Suprapubic skin (tissue), 3 donors: ENCODE measurements at regions not wholly inside any gene's neighbourhood (a gene's known extent, or its start where the extent isn't known, plus 50 kb on each side); places are given as distances from the start of the nearest gene placed in this dataset.

Experiments used
- CTCF ChIP-seq, 2 donors: fragments of 200-600 bp in 1 of 2; fragments of 450-650 bp in 1 of 2; sonication (generic) in 1 of 2; IDR thresholded peaks; one replicate each; pipeline ENCODE4 v1.5.1; 2016 to 2019; ENCODE audit warnings: antibody characterized with exemption in 2 of 2, mild to moderate bottlenecking in 1 of 2, moderate library complexity in 1 of 2
- EP300 ChIP-seq: sonication (generic); formaldehyde crosslinking; IDR thresholded peaks from one replicate; pipeline ENCODE4 v1.6.1; 2017; ENCODE audit warnings: antibody characterized with exemption
- POLR2A ChIP-seq, 2 donors: fragments of 450-650 bp; IDR thresholded peaks; one replicate each; pipeline ENCODE4 v1.6.1; 2017; ENCODE audit warnings: antibody characterized with exemption in 2 of 2, mild to moderate bottlenecking in 2 of 2, moderate library complexity in 2 of 2

DNA sequence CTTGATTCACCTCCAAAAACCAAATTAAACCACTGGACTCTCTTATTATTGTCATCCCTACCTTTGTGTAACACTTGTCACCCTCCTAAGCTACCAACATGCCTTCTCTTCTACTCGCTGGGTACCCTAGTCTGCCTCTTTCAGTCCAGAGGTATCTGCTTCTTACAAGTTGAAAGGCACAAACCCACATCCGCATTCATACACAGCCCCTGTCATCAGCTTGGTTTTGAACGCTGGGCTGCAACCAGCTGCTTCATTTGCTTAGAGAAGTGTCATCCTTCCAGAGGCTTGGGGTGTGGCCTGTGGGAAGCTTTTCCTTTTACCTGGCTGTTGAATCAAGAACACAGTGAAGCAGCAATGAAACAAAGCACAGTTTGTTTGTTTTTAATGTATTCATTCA lies 138.8 kb upstream of the WWC1 start:
- no peak for TF ChIP-seq CTCF (IDR thresholded peaks at IDR 0.05)
- TF ChIP-seq EP300 = no peak
- TF ChIP-seq POLR2A (IDR thresholded peaks at IDR 0.05) = no peak
